Loucy (cell line): ENCODE measurements at regions not wholly inside any gene's neighbourhood (a gene's known extent, or its start where the extent isn't known, plus 50 kb on each side); places are given as distances from the start of the nearest gene placed in this dataset.

ENCODE experiments used
- H2AFZ ChIP-seq: fragments of 200-600 bp; sonication (generic); 2 replicates; pipeline ENCODE4 v1.6.0; 2016; ENCODE audit warnings: antibody characterized with exemption, mild to moderate bottlenecking, low read length, moderate library complexity
- H3F3A ChIP-seq: fragments of 200-600 bp; 2 replicates; pipeline ENCODE4 v1.6.0; 2016; ENCODE audit warnings: antibody characterized with exemption, low read depth, mild to moderate bottlenecking
- H3K27me3 ChIP-seq: fragments of 200-600 bp; sonication (generic); 2 replicates; pipeline ENCODE4 v1.6.1; 2014; ENCODE audit warnings: low read length, mild to moderate bottlenecking; ENCODE audit not compliant: insufficient read depth, poor library complexity, severe bottlenecking
- H3K36me3 ChIP-seq: fragments of 200-600 bp; sonication (generic); 2 replicates; pipeline ENCODE4 v1.6.1; 2016; ENCODE audit warnings: low read length; ENCODE audit not compliant: insufficient read depth
- H3K4me1 ChIP-seq: fragments of 200-600 bp; sonication (generic); 2 replicates; pipeline ENCODE4 v1.5.1; 2014; ENCODE audit warnings: low read length, mild to moderate bottlenecking; ENCODE audit not compliant: insufficient read depth, poor library complexity, severe bottlenecking
- H3K4me2 ChIP-seq: fragments of 200-600 bp; sonication (generic); 2 replicates; pipeline ENCODE4 v1.6.0; 2014; ENCODE audit warnings: antibody characterized with exemption, low read length, low read depth, mild to moderate bottlenecking; ENCODE audit not compliant: poor library complexity, severe bottlenecking
- H3K4me3 ChIP-seq: fragments of 200-600 bp; sonication (generic); 2 replicates; pipeline ENCODE4 v1.5.1; 2014; ENCODE audit warnings: low read length, mild to moderate bottlenecking, mixed read lengths; ENCODE audit not compliant: poor library complexity, severe bottlenecking
- H3K79me2 ChIP-seq: fragments of 200-600 bp; sonication (generic); 2 replicates; pipeline ENCODE4 v1.6.1; 2014; ENCODE audit warnings: low read length; ENCODE audit not compliant: insufficient read depth
- H3K9ac ChIP-seq: fragments of 200-600 bp; sonication (generic); 2 replicates; pipeline ENCODE4 v1.6.0; 2014; ENCODE audit warnings: mild to moderate bottlenecking, low read depth, low read length, moderate library complexity; ENCODE audit not compliant: poor library complexity, severe bottlenecking
- H3K9me2 ChIP-seq: fragments of 200-600 bp; sonication (generic); replicated peaks from 2 replicates; pipeline ENCODE4 v1.6.1; 2016; ENCODE audit warnings: low read depth, low read length, mixed read lengths
- H3K9me3 ChIP-seq: fragments of 200-600 bp; sonication (generic); 2 replicates; pipeline ENCODE4 v1.6.1; 2014; ENCODE audit warnings: mild to moderate bottlenecking, antibody characterized with exemption, low read length, low read depth; ENCODE audit not compliant: insufficient read depth
- H4K20me1 ChIP-seq: fragments of 200-600 bp; sonication (generic); 2 replicates; pipeline ENCODE4 v1.6.0; 2014; ENCODE audit warnings: antibody characterized with exemption, low read length, mild to moderate bottlenecking; ENCODE audit not compliant: insufficient read depth, poor library complexity, severe bottlenecking
- EZH2phosphoT487 ChIP-seq: fragments of 200-600 bp; IDR thresholded peaks from 2 replicates; pipeline ENCODE4 v1.6.1; 2018; ENCODE audit warnings: antibody characterized with exemption, mild to moderate bottlenecking, moderate library complexity, borderline replicate concordance
- TF ChIP-seq, protein P1 (sequence below): fragments of 200-600 bp; sonication (generic); conservative IDR thresholded peaks from 2 replicates; pipeline ENCODE4 v1.5.1; 2014; ENCODE audit warnings: mild to moderate bottlenecking, antibody characterized with exemption, low read length

DNA sequence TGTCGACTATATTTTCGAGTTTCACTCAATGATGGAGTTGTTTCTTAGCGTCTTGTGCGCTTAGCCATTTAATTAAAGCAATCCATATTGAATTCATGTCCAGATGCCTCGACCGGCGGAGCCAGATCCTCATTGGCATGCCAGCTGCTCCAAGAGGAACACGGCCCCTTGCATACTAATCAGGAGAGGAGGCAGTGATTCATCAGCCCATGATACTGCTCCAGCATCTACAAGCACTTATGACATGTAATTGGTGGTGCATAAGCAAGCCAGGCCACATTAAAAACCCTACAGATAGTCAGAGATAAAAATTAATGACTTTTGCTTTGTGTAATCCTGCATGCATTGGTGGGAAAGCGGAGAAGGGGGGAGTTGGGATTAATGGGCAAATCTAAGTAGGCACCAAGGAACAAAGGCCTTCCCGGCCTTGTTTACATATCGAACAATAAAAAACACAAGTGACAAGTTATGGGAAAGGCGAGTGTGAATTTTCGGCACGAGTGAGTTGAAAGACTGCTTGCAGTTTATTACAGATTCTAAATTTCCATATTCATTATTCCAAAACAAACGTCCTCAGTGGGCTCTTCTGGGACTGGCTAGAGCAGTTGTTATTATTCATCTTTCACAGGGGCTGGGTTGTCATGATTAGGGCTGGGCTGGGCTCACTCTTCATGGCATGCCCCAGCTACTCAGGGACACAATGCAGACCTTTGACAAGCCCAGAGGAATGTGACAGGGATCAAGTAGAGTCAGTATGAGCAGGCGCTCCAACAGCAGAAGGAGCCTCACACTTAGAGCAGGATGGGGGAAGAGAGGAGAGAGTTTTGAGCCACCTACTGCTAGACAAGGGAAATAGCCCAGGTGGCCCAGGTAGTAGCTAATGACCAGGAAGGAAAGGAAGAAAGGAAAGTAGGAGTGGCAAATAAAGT lies 281.7 kb upstream of the ZFHX3 start:
- no peak overlapping the region for H3K4me2 ChIP-seq

DNA sequence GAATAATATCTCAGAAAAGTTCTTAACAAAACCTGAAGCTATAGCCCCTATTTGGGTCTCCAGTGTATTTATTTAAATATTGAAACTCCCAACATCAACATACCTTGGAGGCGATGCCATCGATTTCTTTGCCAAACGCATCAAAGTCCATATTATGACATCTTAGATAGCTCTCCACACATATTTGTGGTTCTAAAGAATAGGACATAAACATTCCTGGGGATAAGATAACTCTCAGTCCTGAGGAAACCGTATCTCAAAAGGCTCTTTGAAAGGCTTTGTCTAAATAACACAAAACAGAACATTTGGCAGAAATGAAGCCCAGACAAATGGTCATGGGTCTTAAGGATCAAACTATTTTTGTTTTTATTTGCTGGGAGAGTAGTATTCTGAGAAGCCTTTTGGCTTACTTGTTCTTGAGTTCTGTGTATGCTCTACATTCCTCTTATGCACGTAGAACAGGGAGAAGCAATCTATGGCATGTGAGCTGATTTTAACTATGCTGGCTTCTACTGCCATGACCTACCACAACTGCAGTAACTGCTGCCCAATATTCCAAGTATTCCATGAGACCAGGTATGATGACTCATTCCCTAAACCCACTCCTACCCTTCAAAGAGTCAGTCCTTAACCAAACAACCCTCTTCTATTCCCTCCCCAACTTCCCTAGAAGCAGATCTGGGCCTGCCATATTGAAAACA lies 279.0 kb upstream of the ZFHX3 start:
- no peak overlapping the region for H3K4me3 ChIP-seq
- no peaks in the 10 kb centered on the region for H4K20me1 ChIP-seq
- no peak for TF ChIP-seq EZH2phosphoT487
- TF ChIP-seq, protein P1, sequence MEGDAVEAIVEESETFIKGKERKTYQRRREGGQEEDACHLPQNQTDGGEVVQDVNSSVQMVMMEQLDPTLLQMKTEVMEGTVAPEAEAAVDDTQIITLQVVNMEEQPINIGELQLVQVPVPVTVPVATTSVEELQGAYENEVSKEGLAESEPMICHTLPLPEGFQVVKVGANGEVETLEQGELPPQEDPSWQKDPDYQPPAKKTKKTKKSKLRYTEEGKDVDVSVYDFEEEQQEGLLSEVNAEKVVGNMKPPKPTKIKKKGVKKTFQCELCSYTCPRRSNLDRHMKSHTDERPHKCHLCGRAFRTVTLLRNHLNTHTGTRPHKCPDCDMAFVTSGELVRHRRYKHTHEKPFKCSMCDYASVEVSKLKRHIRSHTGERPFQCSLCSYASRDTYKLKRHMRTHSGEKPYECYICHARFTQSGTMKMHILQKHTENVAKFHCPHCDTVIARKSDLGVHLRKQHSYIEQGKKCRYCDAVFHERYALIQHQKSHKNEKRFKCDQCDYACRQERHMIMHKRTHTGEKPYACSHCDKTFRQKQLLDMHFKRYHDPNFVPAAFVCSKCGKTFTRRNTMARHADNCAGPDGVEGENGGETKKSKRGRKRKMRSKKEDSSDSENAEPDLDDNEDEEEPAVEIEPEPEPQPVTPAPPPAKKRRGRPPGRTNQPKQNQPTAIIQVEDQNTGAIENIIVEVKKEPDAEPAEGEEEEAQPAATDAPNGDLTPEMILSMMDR: no peak
- H3F3A ChIP-seq: no peaks in the 10 kb centered on the region
- no peaks in the 10 kb centered on the region for H3K36me3 ChIP-seq
- H3K9me3 ChIP-seq: no peaks in the 10 kb centered on the region
- H3K79me2 ChIP-seq: no peaks in the 10 kb centered on the region
- no peak overlapping the region for H2AFZ ChIP-seq
- no peaks in the 10 kb centered on the region for H3K27me3 ChIP-seq
- H3K4me1 ChIP-seq: no peaks in the 10 kb centered on the region
- H3K9ac ChIP-seq: no peak overlapping the region
- H3K4me2 ChIP-seq: no peak overlapping the region
- H3K9me2 ChIP-seq: no peaks in the 10 kb centered on the region

More for the DNA sequence above, 281.7 kb upstream of the ZFHX3 start:
- Histone ChIP-seq H3K4me3 (no peak overlapping the region), H2AFZ (no peak overlapping the region), H3K4me1 (no peaks in the 10 kb centered on the region), H3K36me3 (no peaks in the 10 kb centered on the region), H3K27me3 (no peaks in the 10 kb centered on the region), H3K9me2 (no peaks in the 10 kb centered on the region), H3K79me2 (no peaks in the 10 kb centered on the region), H4K20me1 (no peaks in the 10 kb centered on the region), H3F3A (no peaks in the 10 kb centered on the region), H3K9me3 (no peaks in the 10 kb centered on the region), H3K9ac (no peak overlapping the region)
- no peak for TF ChIP-seq EZH2phosphoT487
- TF ChIP-seq, protein P1: peak; percentile 19; the same call in 1 of the 2 replicates

GRCh38 chr16:73326221-73326620 lies 278.3 kb upstream of the ZFHX3 start:
- Histone ChIP-seq H3K4me3 (no peak overlapping the region), H3K9ac (no peak overlapping the region), H4K20me1 (no peaks in the 10 kb centered on the region), H3K4me1 (no peaks in the 10 kb centered on the region), H3F3A (no peaks in the 10 kb centered on the region), H3K79me2 (no peaks in the 10 kb centered on the region), H3K27me3 (no peaks in the 10 kb centered on the region), H3K4me2 (no peak overlapping the region), H3K9me3 (no peaks in the 10 kb centered on the region), H2AFZ (no peak overlapping the region), H3K36me3 (no peaks in the 10 kb centered on the region), H3K9me2 (no peaks in the 10 kb centered on the region)
- TF ChIP-seq EZH2phosphoT487: no peak
- TF ChIP-seq, protein P1: no peak
